ACC112 (cell line): ENCODE measurements at regions not wholly inside any gene's neighbourhood (a gene's known extent, or its start where the extent isn't known, plus 50 kb on each side); places are given as distances from the start of the nearest gene placed in this dataset.

Source experiments
- H2AFZ ChIP-seq: fragments of 200-600 bp; sonication (generic); one replicate; pipeline ENCODE4 v1.6.0; 2017; ENCODE audit warnings: antibody characterized with exemption, low read length; ENCODE audit not compliant: unreplicated experiment
- H3K27ac ChIP-seq: fragments of 200-600 bp; sonication (generic); 2 replicates; pipeline ENCODE4 v1.5.1; 2014; ENCODE audit warnings: low read depth, mild to moderate bottlenecking, antibody characterized with exemption, low read length, moderate library complexity
- H3K27me3 ChIP-seq: fragments of 200-600 bp; sonication (generic); 2 replicates; pipeline ENCODE4 v1.6.1; 2014; ENCODE audit warnings: mild to moderate bottlenecking, antibody characterized with exemption, low read length, moderate library complexity, mixed read lengths; ENCODE audit not compliant: insufficient read depth
- H3K36me3 ChIP-seq: fragments of 200-600 bp; sonication (generic); 2 replicates; pipeline ENCODE4 v1.6.1; 2016; ENCODE audit warnings: mild to moderate bottlenecking, antibody characterized with exemption, low read length, moderate library complexity, mixed read lengths; ENCODE audit not compliant: insufficient read depth
- H3K4me1 ChIP-seq: fragments of 200-600 bp; sonication (generic); one replicate; pipeline ENCODE4 v1.6.1; 2016; ENCODE audit warnings: low read length, mixed read lengths; ENCODE audit not compliant: insufficient read depth, unreplicated experiment, control insufficient read depth
- H3K4me3 ChIP-seq: fragments of 200-600 bp; sonication (generic); 2 replicates; pipeline ENCODE4 v1.5.1; 2014; ENCODE audit warnings: mild to moderate bottlenecking, low read depth, low read length
- H3K79me2 ChIP-seq: fragments of 200-600 bp; sonication (generic); one replicate; pipeline ENCODE4 v1.6.0; 2016; ENCODE audit warnings: low read length; ENCODE audit not compliant: control insufficient read depth, unreplicated experiment, insufficient read depth

DNA sequence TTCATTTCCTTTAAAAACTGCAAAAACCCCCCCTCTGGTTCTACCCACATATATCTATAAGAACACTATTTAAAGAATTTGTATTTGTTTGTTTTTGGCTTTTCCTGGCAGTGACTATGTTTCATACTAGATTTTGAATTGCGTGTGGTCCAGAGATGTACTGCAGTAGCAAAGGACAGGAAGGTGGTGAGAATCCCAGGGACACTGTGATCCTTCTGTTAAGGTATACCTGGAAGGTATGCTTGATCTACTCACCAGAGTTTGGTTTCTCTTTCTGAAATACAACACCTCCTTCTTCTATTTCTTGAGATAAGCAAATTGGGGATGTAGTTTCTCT, 129.6 kb upstream of the RASGEF1B start:
- Histone ChIP-seq H3K27ac (no peak overlapping the region), H3K27me3 (no peaks in the 10 kb centered on the region), H3K4me3 (no peak overlapping the region), H3K36me3 (no peaks in the 10 kb centered on the region), H2AFZ (peak overlapping the region; percentile 52), H3K4me1 (peaks cover 7% of the 10 kb centered on the region), H3K79me2 (no peaks in the 10 kb centered on the region)

- Histone ChIP-seq H3K27me3 (no peaks in the 10 kb centered on the region), H3K4me1 (peaks cover under 1% of the 10 kb centered on the region), H3K4me3 (no peak overlapping the region), H3K79me2 (no peaks in the 10 kb centered on the region), H2AFZ (peak overlapping the region; percentile 52), H3K27ac (no peak overlapping the region), H3K36me3 (no peaks in the 10 kb centered on the region)
These were observed 129.0 kb upstream of the RASGEF1B start for GRCh38 chr4:81600520-81601357.

- H3K27me3 ChIP-seq = no peaks in the 10 kb centered on the region
- H3K79me2 ChIP-seq = no peaks in the 10 kb centered on the region
- no peaks in the 10 kb centered on the region for H3K4me1 ChIP-seq
- H2AFZ ChIP-seq = no peak overlapping the region
- H3K4me3 ChIP-seq = no peak overlapping the region
- H3K36me3 ChIP-seq = no peaks in the 10 kb centered on the region
- no peak overlapping the region for H3K27ac ChIP-seq
These were observed 128.2 kb upstream of the RASGEF1B start for GRCh38 chr4:81599742-81600380.

DNA sequence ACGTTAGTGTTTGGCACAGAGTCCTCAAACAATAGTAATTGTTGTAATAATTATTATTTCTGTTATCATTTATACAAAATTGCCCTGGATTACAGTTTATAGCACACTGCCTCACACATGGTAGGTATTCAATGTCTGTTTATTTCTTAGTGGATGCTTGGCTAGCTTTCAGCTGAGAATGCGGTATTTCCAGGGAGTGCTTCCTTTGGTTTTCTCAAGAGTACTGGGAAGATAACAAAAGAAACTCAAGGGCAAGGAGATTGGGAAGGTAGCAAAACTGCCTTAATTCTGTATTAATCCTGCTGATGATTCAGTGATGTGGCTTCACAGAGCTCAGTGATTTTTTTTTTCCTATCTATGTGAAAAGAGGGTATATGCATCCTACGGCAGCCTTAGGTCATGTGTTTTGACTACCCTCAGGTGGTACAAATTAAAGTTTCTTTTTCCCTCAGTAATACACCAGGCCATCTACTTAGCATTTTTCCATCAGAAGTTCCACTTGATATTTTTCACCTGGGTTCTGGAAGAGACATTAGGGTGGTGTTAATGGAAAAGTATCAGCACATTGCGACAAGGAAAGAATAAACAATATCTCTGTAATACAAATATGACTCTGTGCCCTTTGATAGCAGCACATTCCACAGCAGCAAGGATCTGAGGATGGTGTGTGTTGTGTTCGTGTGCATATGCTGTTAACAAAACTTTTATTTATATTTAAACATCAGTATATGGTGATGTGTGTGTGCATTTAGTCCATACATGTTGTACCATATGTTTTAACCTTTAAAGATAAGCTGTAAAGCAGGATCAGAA, 124.3 kb upstream of the RASGEF1B start:
- H2AFZ ChIP-seq = no peak overlapping the region
- H3K36me3 ChIP-seq = no peaks in the 10 kb centered on the region
- no peaks in the 10 kb centered on the region for H3K4me1 ChIP-seq
- H3K27ac ChIP-seq = no peak overlapping the region
- H3K79me2 ChIP-seq = no peaks in the 10 kb centered on the region
- H3K4me3 ChIP-seq = no peak overlapping the region
- H3K27me3 ChIP-seq = no peaks in the 10 kb centered on the region

GRCh38 chr4:81595287-81595686, 123.6 kb upstream of the RASGEF1B start:
- Histone ChIP-seq H3K4me3 (no peak overlapping the region), H3K79me2 (no peaks in the 10 kb centered on the region), H3K36me3 (no peaks in the 10 kb centered on the region), H3K27ac (no peak overlapping the region), H3K4me1 (no peaks in the 10 kb centered on the region), H3K27me3 (no peaks in the 10 kb centered on the region), H2AFZ (no peak overlapping the region)

DNA sequence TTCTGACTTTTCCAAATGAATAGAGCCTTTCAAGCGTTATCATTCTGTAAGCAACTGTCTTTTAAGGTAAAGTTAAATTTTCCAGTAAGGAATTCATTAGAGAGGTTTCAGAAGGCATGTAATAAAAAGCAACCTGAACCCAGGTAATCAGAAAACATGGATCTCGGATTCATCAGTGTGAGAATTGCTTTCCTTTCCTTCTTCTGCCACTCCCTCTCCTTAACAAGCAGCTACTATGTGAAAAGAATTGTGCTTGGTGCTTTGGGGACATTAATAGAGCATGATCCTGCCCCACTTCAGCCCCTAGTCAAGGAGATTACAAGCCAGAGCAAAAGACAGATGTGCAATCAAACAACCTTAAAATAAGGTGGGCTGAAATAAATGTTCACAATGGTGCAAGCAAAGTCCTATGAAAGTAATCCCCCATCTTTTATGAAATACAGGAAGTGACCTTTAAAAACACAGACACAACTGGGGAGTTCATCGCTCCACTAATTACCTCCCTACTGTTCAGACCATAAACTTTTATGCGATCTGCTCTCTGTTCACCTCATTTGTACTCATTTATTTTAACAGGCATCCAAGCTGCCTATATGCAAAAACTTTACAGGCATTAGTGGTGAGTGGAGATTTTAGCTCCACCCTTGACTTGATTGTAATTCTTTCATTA, 122.9 kb upstream of the RASGEF1B start:
- Histone ChIP-seq H3K4me1 (no peaks in the 10 kb centered on the region), H3K36me3 (no peaks in the 10 kb centered on the region), H3K27ac (no peak overlapping the region), H3K79me2 (no peaks in the 10 kb centered on the region), H2AFZ (no peak overlapping the region), H3K4me3 (no peak overlapping the region), H3K27me3 (no peaks in the 10 kb centered on the region)

GRCh38 chr4:81592701-81593100, 121.0 kb upstream of the RASGEF1B start:
- Histone ChIP-seq H3K4me3 (no peak overlapping the region), H3K27me3 (no peaks in the 10 kb centered on the region), H3K4me1 (no peaks in the 10 kb centered on the region), H3K27ac (no peak overlapping the region), H3K36me3 (no peaks in the 10 kb centered on the region), H2AFZ (no peak overlapping the region), H3K79me2 (no peaks in the 10 kb centered on the region)

GRCh38 chr4:81590596-81590995, 118.9 kb upstream of the RASGEF1B start:
- Histone ChIP-seq H3K27me3 (no peaks in the 10 kb centered on the region), H3K79me2 (no peaks in the 10 kb centered on the region), H3K4me1 (no peaks in the 10 kb centered on the region), H3K36me3 (no peaks in the 10 kb centered on the region), H3K4me3 (no peak overlapping the region), H2AFZ (no peak overlapping the region), H3K27ac (no peak overlapping the region)

GRCh38 chr4:81589262-81589661, 117.6 kb upstream of the RASGEF1B start:
- Histone ChIP-seq H3K79me2 (no peaks in the 10 kb centered on the region), H2AFZ (no peak overlapping the region), H3K36me3 (no peaks in the 10 kb centered on the region), H3K4me3 (no peak overlapping the region), H3K4me1 (no peaks in the 10 kb centered on the region), H3K27ac (no peak overlapping the region), H3K27me3 (no peaks in the 10 kb centered on the region)

GRCh38 chr4:81586706-81587105, 115.0 kb upstream of the RASGEF1B start:
- H3K4me1 ChIP-seq = no peaks in the 10 kb centered on the region
- H2AFZ ChIP-seq = no peak overlapping the region
- H3K36me3 ChIP-seq = no peaks in the 10 kb centered on the region
- H3K27ac ChIP-seq = no peak overlapping the region
- no peaks in the 10 kb centered on the region for H3K27me3 ChIP-seq
- H3K4me3 ChIP-seq = no peak overlapping the region
- no peaks in the 10 kb centered on the region for H3K79me2 ChIP-seq
